ENCODE measurements at regions not wholly inside any gene's neighbourhood (a gene's known extent, or its start where the extent isn't known, plus 50 kb on each side); places are given as distances from the start of the nearest gene placed in this dataset.

DNA sequence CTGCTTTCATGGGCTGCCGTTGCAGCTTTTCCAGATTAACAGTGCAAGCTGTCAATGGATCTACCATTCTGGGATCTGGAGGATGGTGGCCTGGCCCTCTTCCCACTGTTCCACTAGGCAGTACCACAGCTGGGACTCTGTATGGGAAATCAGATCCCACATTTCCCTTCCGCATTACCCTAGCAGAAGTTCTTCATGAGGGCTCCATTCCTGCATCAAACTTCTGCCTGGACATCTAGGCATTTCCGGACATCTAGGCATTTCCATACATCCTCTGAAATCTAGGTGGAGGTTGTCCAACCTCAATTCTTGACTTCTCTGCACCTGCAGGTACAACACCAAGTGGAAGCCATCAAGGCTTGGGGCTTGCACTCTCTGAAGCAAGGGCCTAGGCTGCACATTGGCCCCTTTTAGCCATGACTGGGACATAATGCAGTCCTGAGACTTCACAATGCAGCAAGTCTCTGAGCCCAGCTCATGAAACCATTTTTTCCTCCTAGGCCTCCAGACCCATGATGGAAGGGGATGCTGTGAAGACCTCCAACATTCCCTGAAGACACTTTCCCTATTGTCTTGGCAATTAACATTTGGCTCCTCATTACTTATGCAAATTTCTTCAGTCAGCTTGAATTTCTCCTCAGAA, 863.3 kb downstream of the C12orf50 start:
- ChIA-PET CTCF (no interaction called here), POLR2A (no interaction called here)
- TF ChIP-seq, protein P1, sequence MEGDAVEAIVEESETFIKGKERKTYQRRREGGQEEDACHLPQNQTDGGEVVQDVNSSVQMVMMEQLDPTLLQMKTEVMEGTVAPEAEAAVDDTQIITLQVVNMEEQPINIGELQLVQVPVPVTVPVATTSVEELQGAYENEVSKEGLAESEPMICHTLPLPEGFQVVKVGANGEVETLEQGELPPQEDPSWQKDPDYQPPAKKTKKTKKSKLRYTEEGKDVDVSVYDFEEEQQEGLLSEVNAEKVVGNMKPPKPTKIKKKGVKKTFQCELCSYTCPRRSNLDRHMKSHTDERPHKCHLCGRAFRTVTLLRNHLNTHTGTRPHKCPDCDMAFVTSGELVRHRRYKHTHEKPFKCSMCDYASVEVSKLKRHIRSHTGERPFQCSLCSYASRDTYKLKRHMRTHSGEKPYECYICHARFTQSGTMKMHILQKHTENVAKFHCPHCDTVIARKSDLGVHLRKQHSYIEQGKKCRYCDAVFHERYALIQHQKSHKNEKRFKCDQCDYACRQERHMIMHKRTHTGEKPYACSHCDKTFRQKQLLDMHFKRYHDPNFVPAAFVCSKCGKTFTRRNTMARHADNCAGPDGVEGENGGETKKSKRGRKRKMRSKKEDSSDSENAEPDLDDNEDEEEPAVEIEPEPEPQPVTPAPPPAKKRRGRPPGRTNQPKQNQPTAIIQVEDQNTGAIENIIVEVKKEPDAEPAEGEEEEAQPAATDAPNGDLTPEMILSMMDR (IDR thresholded peaks at IDR 0.05; ENCODE audit: control extremely low read depth, extremely low read depth, low read depth, missing control alignments), result no peak
- no peak for DNase-seq (ENCODE audit: extremely low spot score)

DNA sequence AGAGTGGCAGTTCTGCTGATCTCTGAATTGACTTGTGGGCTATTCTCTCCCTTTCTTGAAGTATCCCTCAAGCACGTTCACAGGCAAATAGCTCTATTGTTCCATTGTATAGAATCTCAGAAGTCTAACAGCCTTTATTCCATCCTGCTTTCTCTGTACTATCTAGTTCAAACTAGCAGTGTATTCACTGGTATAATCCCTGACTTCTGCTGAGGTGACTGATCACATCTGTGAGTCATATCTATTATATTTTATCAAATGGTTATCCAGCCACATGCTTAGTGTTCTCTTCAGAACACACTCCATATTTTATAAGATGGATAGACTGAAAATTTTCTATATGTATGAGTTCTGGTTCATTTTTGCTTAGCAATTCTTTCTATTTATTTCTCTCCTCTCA, 866.1 kb downstream of the C12orf50 start:
- TF ChIP-seq, protein P1 (IDR thresholded peaks at IDR 0.05; ENCODE audit: control extremely low read depth, extremely low read depth, low read depth, missing control alignments), result no peak
- POLR2A ChIA-PET, result no interaction called here
- CTCF ChIA-PET, result no interaction called here
- no peak for DNase-seq (ENCODE audit: extremely low spot score)

DNA sequence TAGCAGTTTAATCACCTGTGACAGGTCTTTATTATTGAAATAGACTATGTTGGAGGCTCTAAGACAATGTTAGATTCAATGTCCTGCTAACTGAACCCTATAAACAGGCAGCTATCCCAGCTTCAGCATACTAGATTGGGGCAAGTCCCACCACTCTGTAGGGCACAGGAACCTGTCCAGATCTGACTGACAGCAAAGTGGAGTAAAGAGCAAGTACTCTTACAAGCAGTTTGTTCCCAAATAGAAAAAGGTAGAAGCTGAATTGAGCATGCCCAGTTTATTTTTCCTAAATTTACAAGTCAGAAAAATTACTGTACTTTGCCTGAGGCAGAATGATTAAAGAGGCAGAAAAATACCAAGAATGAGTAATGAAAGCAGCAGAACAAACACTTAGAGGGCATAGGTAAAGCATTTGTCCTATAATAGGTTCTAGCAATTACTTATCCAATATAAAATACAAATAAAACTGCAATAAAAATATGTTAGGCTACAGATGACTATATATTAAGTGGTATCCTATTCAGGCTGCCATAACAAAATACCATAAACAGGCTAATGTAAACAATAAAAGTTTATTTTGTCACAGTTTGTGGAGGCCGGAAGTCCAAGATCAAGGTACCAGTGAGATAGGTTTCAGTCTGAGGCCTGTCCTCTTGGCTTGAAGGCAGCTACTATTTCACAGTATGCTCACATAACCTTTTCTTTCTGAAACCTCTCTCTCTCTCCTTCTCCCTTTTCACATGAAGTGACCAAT, 868.2 kb downstream of the C12orf50 start:
- TF ChIP-seq, protein P1 (IDR thresholded peaks at IDR 0.05; ENCODE audit: control extremely low read depth, extremely low read depth, low read depth, missing control alignments), result no peak
- no peak for DNase-seq (ENCODE audit: extremely low spot score)
- POLR2A ChIA-PET, result no interaction called here
- CTCF ChIA-PET, result interaction anchor here (1.1 kb wide), 1 partner anchor 10 kb away, joined by 3 read pairs; no protein-coding TSS in a partner anchor

DNA sequence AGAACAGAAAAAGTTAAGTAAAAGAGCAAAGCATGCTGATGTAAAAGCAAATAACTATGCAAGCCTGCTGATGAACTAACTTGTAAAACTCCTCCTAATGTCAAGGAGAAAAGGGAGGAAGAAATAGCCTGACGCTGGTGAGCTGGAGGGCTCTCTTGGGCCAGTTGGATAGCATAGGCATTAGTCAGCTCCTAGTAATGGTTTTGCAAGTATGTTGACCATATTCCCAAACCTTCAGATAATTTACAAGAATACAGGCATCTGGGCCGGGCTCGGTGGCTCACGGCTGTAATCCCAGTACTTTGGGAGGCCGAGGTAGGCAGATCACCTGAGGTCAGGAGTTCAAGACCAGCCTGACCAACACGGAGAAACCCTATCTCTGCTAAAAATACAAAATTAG, 871.4 kb downstream of the C12orf50 start:
- POLR2A ChIA-PET, result no interaction called here
- TF ChIP-seq, protein P1 (IDR thresholded peaks at IDR 0.05; ENCODE audit: control extremely low read depth, extremely low read depth, low read depth, missing control alignments), result no peak
- no peak for DNase-seq (ENCODE audit: extremely low spot score)
- CTCF ChIA-PET, result no interaction called here

DNA sequence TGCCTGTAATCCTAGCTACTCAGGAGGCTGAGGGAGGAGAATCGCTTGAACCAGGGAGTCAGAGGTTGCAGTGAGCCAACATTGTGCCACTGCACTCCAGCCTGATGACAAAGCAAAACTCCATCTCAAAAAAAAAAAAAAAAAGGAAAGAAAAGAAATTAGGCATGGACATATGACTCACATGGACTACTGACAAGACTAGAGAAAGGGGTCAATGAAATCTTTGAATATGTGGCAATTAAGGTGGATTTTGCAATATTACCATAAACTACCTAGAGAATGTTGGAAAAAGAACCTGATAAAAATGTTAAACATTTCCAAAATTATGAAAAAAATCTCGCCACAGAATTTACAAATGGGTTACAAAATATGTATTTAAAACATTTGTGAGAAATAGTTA, 873.6 kb downstream of the C12orf50 start:
- POLR2A ChIA-PET, result no interaction called here
- DNase-seq (ENCODE audit: extremely low spot score), result no peak
- CTCF ChIA-PET, result no interaction called here
- TF ChIP-seq, protein P1 (IDR thresholded peaks at IDR 0.05; ENCODE audit: control extremely low read depth, extremely low read depth, low read depth, missing control alignments), result no peak

DNA sequence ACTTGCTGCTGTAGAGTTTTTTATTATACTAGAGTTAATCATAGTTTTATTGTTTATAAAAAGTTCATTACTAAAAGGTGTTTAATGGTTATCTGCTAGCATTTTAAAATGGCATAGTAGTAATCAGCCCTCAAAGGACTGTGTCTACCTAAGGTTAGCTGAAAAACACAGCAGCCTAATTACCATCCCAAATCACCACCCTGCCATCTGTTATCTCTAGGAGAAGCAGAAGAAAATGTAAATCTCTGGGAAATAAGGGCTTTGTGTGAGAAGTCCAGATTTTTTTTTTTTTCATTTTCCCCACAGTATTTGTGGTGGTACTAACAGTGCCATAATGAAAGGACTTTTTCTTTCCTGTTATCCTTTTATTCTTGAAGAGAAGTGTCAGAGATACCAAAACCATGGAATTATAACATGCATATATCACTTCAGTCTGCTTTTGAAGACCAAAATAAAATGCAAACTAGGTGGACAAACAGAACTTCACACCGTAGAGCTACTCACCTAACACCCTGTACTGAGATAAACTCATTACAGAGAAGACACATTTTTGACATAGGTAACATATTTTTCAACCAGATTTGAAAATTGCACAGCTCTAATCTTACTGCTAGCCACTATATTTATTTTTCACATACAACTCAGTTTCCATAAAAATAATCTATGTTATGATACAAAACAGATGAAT, 876.2 kb downstream of the C12orf50 start:
- no peak for DNase-seq (ENCODE audit: extremely low spot score)
- TF ChIP-seq, protein P1 (IDR thresholded peaks at IDR 0.05; ENCODE audit: control extremely low read depth, extremely low read depth, low read depth, missing control alignments), result no peak
- CTCF ChIA-PET, result interaction anchor here (0.9 kb wide), 1 partner anchor 18 kb away, joined by 4 read pairs; no protein-coding TSS in a partner anchor
- POLR2A ChIA-PET, result no interaction called here
